Thoracic aorta (tissue), 2 donors: ENCODE measurements at regions not wholly inside any gene's neighbourhood (a gene's known extent, or its start where the extent isn't known, plus 50 kb on each side); places are given as distances from the start of the nearest gene placed in this dataset.
"Not testable (repeated sequence)": the region's sequence is repeated elsewhere in the genome, so short reads cannot be mapped to it uniquely, and the experiment has no call there.

Experiments
- ATAC-seq: fragments of 150-250 bp; one replicate; pipeline ENCODE4 v1.8.0; 2017; ENCODE audit warnings: low read depth; ENCODE audit not compliant: insufficient number of reproducible peaks, low FRiP score
- DNase-seq: peaks from one replicate; pipeline ENCODE4 v3.0.0-alpha.2; 2020; ENCODE audit warnings: low spot score
- H3K27ac ChIP-seq, 2 donors: fragments of 200-600 bp; sonication (generic); 1 replicate in 1 of 2; 2 replicates in 1 of 2; pipeline ENCODE4 v1.5.1; 2016; ENCODE audit warnings: mild to moderate bottlenecking in 2 of 2, moderate library complexity in 2 of 2
- H3K27me3 ChIP-seq: fragments of 200-600 bp; sonication (generic); replicated peaks from 2 replicates; pipeline ENCODE4 v1.6.0; 2016; ENCODE audit warnings: mild to moderate bottlenecking; ENCODE audit not compliant: insufficient read depth
- H3K36me3 ChIP-seq: fragments of 200-600 bp; sonication (generic); one replicate; pipeline ENCODE4 v1.5.1; 2016
- H3K4me1 ChIP-seq, 2 donors: fragments of 200-600 bp; sonication (generic); 1 replicate in 1 of 2; 2 replicates in 1 of 2; pipeline versions ENCODE4 v1.5.1 to v1.6.0; 2016; ENCODE audit warnings: low read depth in 2 of 2, mild to moderate bottlenecking in 1 of 2; ENCODE audit not compliant: control insufficient read depth in 1 of 2
- H3K4me3 ChIP-seq: fragments of 200-600 bp; sonication (generic); 2 replicates; pipeline ENCODE4 v1.5.1; 2016; ENCODE audit warnings: mild to moderate bottlenecking
- H3K9me3 ChIP-seq: fragments of 200-600 bp; sonication (generic); 2 replicates; pipeline ENCODE4 v1.5.1; 2016
- TF ChIP-seq, protein P1 (sequence below): fragments of 200-600 bp; sonication (generic); IDR thresholded peaks from one replicate; pipeline ENCODE4 v1.5.1; 2019; ENCODE audit warnings: antibody characterized with exemption

DNA sequence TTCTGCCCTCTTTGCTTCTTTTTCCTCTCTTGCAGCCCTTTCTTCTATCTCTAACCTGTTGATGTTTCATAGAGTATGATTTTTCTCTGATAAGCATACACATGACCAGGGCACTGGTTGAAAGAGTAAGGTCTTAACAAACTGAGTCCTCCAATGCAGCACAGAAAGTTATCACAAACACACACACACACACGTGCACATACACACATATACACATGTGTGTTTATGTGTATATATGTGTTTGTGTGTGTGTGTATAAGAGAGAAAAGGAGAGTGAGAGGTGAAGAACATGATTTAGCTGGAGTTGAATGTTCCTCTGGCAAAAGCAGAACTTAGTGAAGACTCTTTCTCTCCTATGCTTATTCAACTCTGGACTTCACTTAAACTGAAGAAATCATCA, 130.0 kb downstream of the KLF6 start:
- ATAC-seq, result no peak
- Histone ChIP-seq H3K4me1 (peaks cover 4 to 22% of the 10 kb centered on the region in 2 donors), H3K9me3 (no peaks in the 10 kb centered on the region), H3K27ac (no peak overlapping the region), H3K36me3 (no peaks in the 10 kb centered on the region), H3K4me3 (no peak overlapping the region), H3K27me3 (no peaks in the 10 kb centered on the region)
- DNase-seq, result no peak
- TF ChIP-seq, protein P1, sequence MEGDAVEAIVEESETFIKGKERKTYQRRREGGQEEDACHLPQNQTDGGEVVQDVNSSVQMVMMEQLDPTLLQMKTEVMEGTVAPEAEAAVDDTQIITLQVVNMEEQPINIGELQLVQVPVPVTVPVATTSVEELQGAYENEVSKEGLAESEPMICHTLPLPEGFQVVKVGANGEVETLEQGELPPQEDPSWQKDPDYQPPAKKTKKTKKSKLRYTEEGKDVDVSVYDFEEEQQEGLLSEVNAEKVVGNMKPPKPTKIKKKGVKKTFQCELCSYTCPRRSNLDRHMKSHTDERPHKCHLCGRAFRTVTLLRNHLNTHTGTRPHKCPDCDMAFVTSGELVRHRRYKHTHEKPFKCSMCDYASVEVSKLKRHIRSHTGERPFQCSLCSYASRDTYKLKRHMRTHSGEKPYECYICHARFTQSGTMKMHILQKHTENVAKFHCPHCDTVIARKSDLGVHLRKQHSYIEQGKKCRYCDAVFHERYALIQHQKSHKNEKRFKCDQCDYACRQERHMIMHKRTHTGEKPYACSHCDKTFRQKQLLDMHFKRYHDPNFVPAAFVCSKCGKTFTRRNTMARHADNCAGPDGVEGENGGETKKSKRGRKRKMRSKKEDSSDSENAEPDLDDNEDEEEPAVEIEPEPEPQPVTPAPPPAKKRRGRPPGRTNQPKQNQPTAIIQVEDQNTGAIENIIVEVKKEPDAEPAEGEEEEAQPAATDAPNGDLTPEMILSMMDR, result no peak

DNA sequence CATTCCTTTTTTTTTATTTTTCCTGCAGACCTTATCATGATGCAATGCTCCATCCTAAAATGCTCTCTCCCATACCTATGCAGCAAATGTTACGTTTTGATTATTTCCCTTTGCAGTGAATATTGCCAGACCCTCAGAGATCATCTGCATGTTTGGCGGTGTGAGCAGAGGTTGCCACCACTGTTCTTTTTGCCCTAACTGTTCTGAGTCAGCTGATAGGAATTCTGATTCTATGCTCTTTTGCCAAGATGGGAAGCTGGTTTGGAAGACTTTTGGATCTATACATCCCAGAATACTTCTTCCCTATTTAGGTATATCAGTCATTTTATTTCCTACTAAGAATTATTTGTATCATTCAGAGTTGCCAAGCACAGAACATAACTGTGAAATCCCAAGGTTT, 130.5 kb downstream of the KLF6 start:
- TF ChIP-seq, protein P1, result no peak
- H3K27ac ChIP-seq, result no peak overlapping the region
- ATAC-seq, result no peak

DNA sequence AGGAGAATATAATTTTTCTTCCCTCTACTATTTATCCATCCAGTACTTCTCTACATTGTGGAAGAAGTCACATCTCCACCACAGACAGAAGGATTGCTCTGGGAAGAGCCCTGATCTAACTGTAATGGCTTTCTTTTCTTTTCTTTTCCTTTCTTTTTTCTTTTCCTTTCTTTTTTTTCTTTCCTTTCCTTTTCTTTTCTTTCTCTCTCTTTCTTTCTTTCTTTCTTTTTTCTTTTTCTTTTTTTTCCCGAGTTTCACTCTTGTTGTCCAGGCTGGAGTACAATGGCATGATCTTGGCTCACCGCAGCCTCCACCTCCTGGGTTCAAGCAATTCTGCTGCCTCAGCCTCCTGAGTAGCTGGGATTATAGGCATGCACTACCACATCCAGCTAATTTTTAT, 131.7 kb downstream of the KLF6 start:
- Histone ChIP-seq H3K4me1 (peaks cover 4 to 22% of the 10 kb centered on the region in 2 donors), H3K4me3 (peak overlapping the region; percentile 68)
- not testable (repeated sequence) for ATAC-seq, H3K36me3 ChIP-seq, H3K27me3 ChIP-seq, H3K9me3 ChIP-seq, DNase-seq, H3K27ac ChIP-seq

More for the DNA sequence above, 130.5 kb downstream of the KLF6 start:
- no peak for DNase-seq
- Histone ChIP-seq H3K9me3 (no peaks in the 10 kb centered on the region), H3K4me3 (no peak overlapping the region), H3K36me3 (no peaks in the 10 kb centered on the region), H3K4me1 (peaks cover 4 to 22% of the 10 kb centered on the region in 2 donors), H3K27me3 (no peaks in the 10 kb centered on the region)

DNA sequence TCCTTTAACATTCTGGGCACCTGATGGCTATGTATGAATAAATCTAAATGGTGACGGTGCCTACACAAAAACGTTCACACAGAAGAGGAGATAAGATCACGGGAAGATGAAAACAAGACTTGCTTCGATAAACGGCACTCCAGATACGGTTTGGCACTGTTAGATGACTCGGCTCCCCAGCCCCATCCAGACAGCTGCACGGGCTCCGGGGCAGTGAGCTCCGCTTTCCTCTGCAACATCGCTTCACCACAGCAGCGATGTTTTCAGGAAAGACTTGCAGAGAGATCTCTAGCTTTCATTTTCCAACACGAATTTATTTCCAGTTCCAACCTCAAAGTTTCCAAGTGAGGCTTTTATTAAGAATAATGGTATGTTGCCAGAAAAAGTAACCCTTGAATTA, 132.1 kb downstream of the KLF6 start:
- Histone ChIP-seq H3K27me3 (no peaks in the 10 kb centered on the region), H3K9me3 (no peaks in the 10 kb centered on the region), H3K36me3 (no peaks in the 10 kb centered on the region), H3K27ac (no peak overlapping the region), H3K4me3 (peak overlapping the region; percentile 68), H3K4me1 (peaks cover 4 to 22% of the 10 kb centered on the region in 2 donors)
- TF ChIP-seq, protein P1, result no peak
- DNase-seq (no peak), ATAC-seq (no peak)

DNA sequence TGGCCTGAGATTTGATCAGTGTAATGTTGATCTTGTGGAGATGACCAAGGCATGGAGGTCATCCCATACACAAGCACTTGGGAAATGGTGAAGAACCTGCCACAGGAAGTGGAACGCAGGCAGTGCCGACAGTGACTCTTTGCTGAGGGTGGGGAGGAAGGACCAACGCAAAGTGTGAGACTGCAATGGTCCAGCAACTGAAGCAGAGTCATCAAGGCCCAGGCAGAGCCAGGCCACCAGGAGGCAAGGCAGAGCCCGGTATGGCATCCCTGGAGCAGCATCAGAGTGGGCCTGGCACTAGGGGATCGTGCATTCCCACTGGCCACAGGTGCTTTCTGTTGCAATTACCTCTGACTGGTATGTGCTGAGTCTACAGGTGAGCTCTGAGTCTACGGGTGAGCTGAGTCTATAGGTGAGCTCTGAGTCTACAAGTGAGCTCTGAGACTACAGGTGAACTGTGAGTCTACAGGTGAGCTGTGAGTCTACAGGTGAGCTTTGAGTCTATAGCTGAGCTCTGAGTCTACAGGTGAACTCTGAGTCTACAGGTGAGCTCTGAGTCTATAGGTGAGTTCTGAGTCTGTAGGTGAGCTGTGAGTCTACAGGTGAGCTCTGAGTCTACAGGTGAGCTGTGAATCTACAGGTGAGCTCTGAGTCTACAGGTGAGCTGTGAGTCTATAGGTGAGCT, 132.9 kb downstream of the KLF6 start:
- Histone ChIP-seq H3K27me3 (no peaks in the 10 kb centered on the region), H3K36me3 (no peaks in the 10 kb centered on the region), H3K4me3 (no peak overlapping the region), H3K9me3 (no peaks in the 10 kb centered on the region), H3K27ac (no peak overlapping the region), H3K4me1 (peaks cover 4 to 22% of the 10 kb centered on the region in 2 donors)
- no peak for DNase-seq
- ATAC-seq, result no peak
- TF ChIP-seq, protein P1, result no peak

DNA sequence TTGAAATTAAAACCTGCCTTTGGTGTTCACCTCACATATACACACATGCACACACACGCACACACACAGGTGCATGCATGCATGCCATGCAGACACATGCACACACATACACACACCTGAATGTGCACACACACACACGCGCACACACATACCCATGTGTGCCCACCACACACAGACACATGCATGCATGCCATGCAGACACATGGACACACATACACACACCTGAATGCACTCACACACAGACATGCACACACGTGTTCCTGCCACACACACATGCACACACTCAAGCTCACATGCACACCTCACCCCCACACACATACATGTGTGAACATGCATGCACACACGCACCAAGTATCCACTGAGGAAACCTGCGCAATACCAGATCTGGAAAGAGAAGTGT, 136.4 kb downstream of the KLF6 start:
- ATAC-seq, result no peak

More for the DNA sequence above, 136.4 kb downstream of the KLF6 start:
- Histone ChIP-seq H3K27me3 (no peaks in the 10 kb centered on the region), H3K36me3 (no peaks in the 10 kb centered on the region), H3K4me1 (peaks cover 4% of the 10 kb centered on the region in 2 donors), H3K4me3 (no peak overlapping the region), H3K9me3 (no peaks in the 10 kb centered on the region), H3K27ac (no peak overlapping the region)
- TF ChIP-seq, protein P1, result no peak
- no peak for DNase-seq
